ENCODE measurements at regions not wholly inside any gene's neighbourhood (a gene's known extent, or its start where the extent isn't known, plus 50 kb on each side); places are given as distances from the start of the nearest gene placed in this dataset.

- Histone ChIP-seq H3K27ac (replicated peaks in 1 of 4) (no peak overlapping the region), H3K36me3 (no peaks in the 10 kb centered on the region), H3K4me3 (no peak overlapping the region), H3K27me3 (no peaks in the 10 kb centered on the region), H3K9me3 (peaks cover 0 to 12% (median 4%) of the 10 kb centered on the region in 4 donors), H3K4me1 (no peaks in the 10 kb centered on the region)
- 64% methylated on average over 10 of the region's 10 CpGs for WGBS
- DNase-seq (ENCODE audit: extremely low spot score): no peak
- TF ChIP-seq POLR2AphosphoS5 (IDR thresholded peaks at IDR 0.05): no peak
- no peak for TF ChIP-seq CTCF (IDR thresholded peaks at IDR 0.05)
- no peak for TF ChIP-seq POLR2A (IDR thresholded peaks at IDR 0.05; ENCODE audit: low read depth)
- no peak for TF ChIP-seq EP300 (IDR thresholded peaks at IDR 0.05)
- intact Hi-C loops (cut with DNase I): no loop called here
These were observed 152.2 kb downstream of the ASMT start for GRCh38 chrX:1767026-1767425.

- DNase-seq (ENCODE audit: extremely low spot score): no peak
- H3K27me3 ChIP-seq: no peaks in the 10 kb centered on the region
- TF ChIP-seq POLR2AphosphoS5 (IDR thresholded peaks at IDR 0.05): no peak
- no peak for TF ChIP-seq CTCF (IDR thresholded peaks at IDR 0.05)
- TF ChIP-seq POLR2A (IDR thresholded peaks at IDR 0.05; ENCODE audit: low read depth): no peak
- TF ChIP-seq EP300 (IDR thresholded peaks at IDR 0.05): no peak
- H3K4me1 ChIP-seq: no peaks in the 10 kb centered on the region
- no peak overlapping the region for H3K27ac ChIP-seq (replicated peaks in 1 of 4)
- H3K9me3 ChIP-seq: no peaks in the 10 kb centered on the region
- no peaks in the 10 kb centered on the region for H3K36me3 ChIP-seq
- intact Hi-C loops (cut with DNase I): no loop called here
- WGBS: 78% methylated on average over 4 of the region's 4 CpGs
- no peak overlapping the region for H3K4me3 ChIP-seq
These were observed 164.0 kb downstream of the ASMT start for GRCh38 chrX:1778817-1779216.

GRCh38 chrX:1779626-1780025, 164.8 kb downstream of the ASMT start:
- Histone ChIP-seq H3K27me3 (no peaks in the 10 kb centered on the region), H3K9me3 (peaks cover 0 to 5% (median 2%) of the 10 kb centered on the region in 4 donors), H3K4me3 (no peak overlapping the region), H3K4me1 (no peaks in the 10 kb centered on the region), H3K27ac (replicated peaks in 1 of 4) (no peak overlapping the region), H3K36me3 (no peaks in the 10 kb centered on the region)
- TF ChIP-seq POLR2AphosphoS5 (IDR thresholded peaks at IDR 0.05): no peak
- TF ChIP-seq CTCF (IDR thresholded peaks at IDR 0.05): no peak
- TF ChIP-seq EP300 (IDR thresholded peaks at IDR 0.05): no peak
- no peak for TF ChIP-seq POLR2A (IDR thresholded peaks at IDR 0.05; ENCODE audit: low read depth)
- WGBS: 86% methylated on average over 6 of the region's 6 CpGs
- DNase-seq (ENCODE audit: extremely low spot score): no peak
- intact Hi-C loops (cut with DNase I): no loop called here

- no peak for DNase-seq (ENCODE audit: extremely low spot score)
- intact Hi-C loops (cut with DNase I): no loop called here
- 61% methylated on average over 11 of the region's 11 CpGs for WGBS
- Histone ChIP-seq H3K36me3 (no peaks in the 10 kb centered on the region), H3K4me3 (no peak overlapping the region), H3K27me3 (no peaks in the 10 kb centered on the region), H3K4me1 (no peaks in the 10 kb centered on the region), H3K9me3 (peaks cover 0 to 21% (median 8%) of the 10 kb centered on the region in 4 donors), H3K27ac (replicated peaks in 1 of 4) (no peak overlapping the region)
- TF ChIP-seq EP300 (IDR thresholded peaks at IDR 0.05): no peak
These were observed 166.9 kb downstream of the ASMT start for GRCh38 chrX:1781766-1782165.

- H3K4me1 ChIP-seq: no peaks in the 10 kb centered on the region
- peaks cover 0 to 8% (median 0%) of the 10 kb centered on the region in 4 donors for H3K27me3 ChIP-seq
- no peaks in the 10 kb centered on the region for H3K36me3 ChIP-seq
- DNase-seq (ENCODE audit: extremely low spot score): peak; percentile 14
- intact Hi-C loops (cut with DNase I): no loop called here
- 70% methylated on average over 3 of the region's 3 CpGs for WGBS
- peaks cover 0 to 30% (median 8%) of the 10 kb centered on the region in 4 donors for H3K9me3 ChIP-seq
- H3K4me3 ChIP-seq: no peak overlapping the region
- no peak overlapping the region for H3K27ac ChIP-seq (replicated peaks in 1 of 4)
- TF ChIP-seq EP300 (IDR thresholded peaks at IDR 0.05) (no peak), CTCF (IDR thresholded peaks at IDR 0.05) (no peak), POLR2AphosphoS5 (IDR thresholded peaks at IDR 0.05) (no peak), POLR2A (IDR thresholded peaks at IDR 0.05; ENCODE audit: low read depth) (no peak)
These were observed 169.9 kb downstream of the ASMT start for GRCh38 chrX:1784773-1785172.

All from esophagus muscularis mucosa (tissue), 4 donors.